ENCODE measurements at regions not wholly inside any gene's neighbourhood (a gene's known extent, or its start where the extent isn't known, plus 50 kb on each side); places are given as distances from the start of the nearest gene placed in this dataset.

- DNase-seq (ENCODE audit: low spot score in 2 of 2): no peak
- no peaks in the 10 kb centered on the region for H3K9me3 ChIP-seq
- peaks cover 15% of the 10 kb centered on the region for H3K27me3 ChIP-seq (ENCODE audit: low read depth)
- no peak overlapping the region for H3K4me3 ChIP-seq
- in situ Hi-C loops (cut with MboI; ENCODE audit: low sequenced_read_pairs): no loop called here
- H3K4me1 ChIP-seq: no peaks in the 10 kb centered on the region
- no peaks in the 10 kb centered on the region for H3K36me3 ChIP-seq (replicated peaks)
These were observed 74.0 kb downstream of the GATA3 start for GRCh38 chr10:8128511-8128910.

- in situ Hi-C loops (cut with MboI; ENCODE audit: low sequenced_read_pairs): no loop called here
- H3K27me3 ChIP-seq (ENCODE audit: low read depth): peaks cover 19% of the 10 kb centered on the region
- H3K4me1 ChIP-seq: no peaks in the 10 kb centered on the region
- H3K9me3 ChIP-seq: no peaks in the 10 kb centered on the region
- H3K4me3 ChIP-seq: no peak overlapping the region
- DNase-seq (ENCODE audit: low spot score in 2 of 2): no peak
- H3K36me3 ChIP-seq (replicated peaks): no peaks in the 10 kb centered on the region
These were observed 75.0 kb downstream of the GATA3 start for GRCh38 chr10:8129438-8129837.

- DNase-seq (ENCODE audit: low spot score in 2 of 2): no peak
- Histone ChIP-seq H3K4me3 (no peak overlapping the region), H3K9me3 (no peaks in the 10 kb centered on the region), H3K36me3 (replicated peaks) (no peaks in the 10 kb centered on the region), H3K4me1 (no peaks in the 10 kb centered on the region), H3K27me3 (ENCODE audit: low read depth) (peaks cover 19% of the 10 kb centered on the region)
- in situ Hi-C loops (cut with MboI; ENCODE audit: low sequenced_read_pairs): no loop called here
These were observed 76.8 kb downstream of the GATA3 start for GRCh38 chr10:8130973-8131911.

- Histone ChIP-seq H3K36me3 (replicated peaks) (no peaks in the 10 kb centered on the region), H3K27me3 (ENCODE audit: low read depth) (peaks cover 19% of the 10 kb centered on the region), H3K4me1 (no peaks in the 10 kb centered on the region), H3K4me3 (no peak overlapping the region), H3K9me3 (no peaks in the 10 kb centered on the region)
- in situ Hi-C loops (cut with MboI; ENCODE audit: low sequenced_read_pairs): no loop called here
- no peak for DNase-seq (ENCODE audit: low spot score in 2 of 2)
These were observed 78.7 kb downstream of the GATA3 start for GRCh38 chr10:8133146-8133545.

GRCh38 chr10:8136736-8137135 is 82.2 kb downstream of the GATA3 start:
- H3K27me3 ChIP-seq (ENCODE audit: low read depth): peaks cover 18% of the 10 kb centered on the region
- in situ Hi-C loops (cut with MboI; ENCODE audit: low sequenced_read_pairs): no loop called here
- no peaks in the 10 kb centered on the region for H3K36me3 ChIP-seq (replicated peaks)
- DNase-seq (ENCODE audit: low spot score in 2 of 2): no peak
- no peak overlapping the region for H3K4me3 ChIP-seq
- H3K4me1 ChIP-seq: no peaks in the 10 kb centered on the region
- no peaks in the 10 kb centered on the region for H3K9me3 ChIP-seq

- Histone ChIP-seq H3K9me3 (no peaks in the 10 kb centered on the region), H3K4me3 (no peak overlapping the region), H3K36me3 (replicated peaks) (no peaks in the 10 kb centered on the region), H3K4me1 (no peaks in the 10 kb centered on the region), H3K27me3 (ENCODE audit: low read depth) (peaks cover 13% of the 10 kb centered on the region)
- no peak for DNase-seq (ENCODE audit: low spot score in 2 of 2)
- in situ Hi-C loops (cut with MboI; ENCODE audit: low sequenced_read_pairs): no loop called here
These were observed 82.8 kb downstream of the GATA3 start for GRCh38 chr10:8137272-8137681.

- in situ Hi-C loops (cut with MboI; ENCODE audit: low sequenced_read_pairs): no loop called here
- Histone ChIP-seq H3K9me3 (no peaks in the 10 kb centered on the region; the same call in 1 of the 2 replicates), H3K4me1 (no peaks in the 10 kb centered on the region), H3K4me3 (no peak overlapping the region), H3K36me3 (replicated peaks) (no peaks in the 10 kb centered on the region), H3K27me3 (ENCODE audit: low read depth) (peaks cover 11% of the 10 kb centered on the region)
- DNase-seq (ENCODE audit: low spot score in 2 of 2): no peak
These were observed 83.2 kb downstream of the GATA3 start for GRCh38 chr10:8137726-8138125.

GRCh38 chr10:8138471-8138870 is 84.0 kb downstream of the GATA3 start:
- no peak overlapping the region for H3K4me3 ChIP-seq
- no peaks in the 10 kb centered on the region; the same call in 1 of the 2 replicates for H3K9me3 ChIP-seq
- H3K27me3 ChIP-seq (ENCODE audit: low read depth): peaks cover 4% of the 10 kb centered on the region
- H3K36me3 ChIP-seq (replicated peaks): no peaks in the 10 kb centered on the region
- DNase-seq (ENCODE audit: low spot score in 2 of 2): no peak
- in situ Hi-C loops (cut with MboI; ENCODE audit: low sequenced_read_pairs): no loop called here
- no peaks in the 10 kb centered on the region for H3K4me1 ChIP-seq

- DNase-seq (ENCODE audit: low spot score in 2 of 2): no peak
- Histone ChIP-seq H3K36me3 (replicated peaks) (no peaks in the 10 kb centered on the region), H3K4me1 (no peaks in the 10 kb centered on the region), H3K27me3 (ENCODE audit: low read depth) (no peaks in the 10 kb centered on the region), H3K9me3 (no peaks in the 10 kb centered on the region; the same call in 1 of the 2 replicates), H3K4me3 (no peak overlapping the region)
- in situ Hi-C loops (cut with MboI; ENCODE audit: low sequenced_read_pairs): no loop called here
These were observed 90.0 kb downstream of the GATA3 start for GRCh38 chr10:8144496-8144895.

- DNase-seq (ENCODE audit: low spot score in 2 of 2): no peak
- in situ Hi-C loops (cut with MboI; ENCODE audit: low sequenced_read_pairs): no loop called here
- H3K4me1 ChIP-seq: no peaks in the 10 kb centered on the region
- H3K9me3 ChIP-seq: no peaks in the 10 kb centered on the region; the same call in 1 of the 2 replicates
- no peaks in the 10 kb centered on the region for H3K36me3 ChIP-seq (replicated peaks)
- H3K4me3 ChIP-seq: no peak overlapping the region
- H3K27me3 ChIP-seq (ENCODE audit: low read depth): no peaks in the 10 kb centered on the region
These were observed 92.2 kb downstream of the GATA3 start for GRCh38 chr10:8146650-8147049.

- H3K9me3 ChIP-seq: no peaks in the 10 kb centered on the region
- no peak for DNase-seq (ENCODE audit: low spot score in 2 of 2)
- H3K4me3 ChIP-seq: no peak overlapping the region
- in situ Hi-C loops (cut with MboI; ENCODE audit: low sequenced_read_pairs): no loop called here
- no peaks in the 10 kb centered on the region for H3K27me3 ChIP-seq (ENCODE audit: low read depth)
- H3K36me3 ChIP-seq (replicated peaks): no peaks in the 10 kb centered on the region
- H3K4me1 ChIP-seq: no peaks in the 10 kb centered on the region
These were observed 95.5 kb downstream of the GATA3 start for GRCh38 chr10:8149991-8150390.

- Histone ChIP-seq H3K9me3 (no peaks in the 10 kb centered on the region), H3K27me3 (ENCODE audit: low read depth) (no peaks in the 10 kb centered on the region), H3K4me3 (no peak overlapping the region), H3K36me3 (replicated peaks) (no peaks in the 10 kb centered on the region), H3K4me1 (no peaks in the 10 kb centered on the region)
- in situ Hi-C loops (cut with MboI; ENCODE audit: low sequenced_read_pairs): no loop called here
- DNase-seq (ENCODE audit: low spot score in 2 of 2): no peak
These were observed 96.0 kb downstream of the GATA3 start for GRCh38 chr10:8150401-8150905.

GRCh38 chr10:8151086-8151485 is 96.6 kb downstream of the GATA3 start:
- Histone ChIP-seq H3K4me1 (no peaks in the 10 kb centered on the region), H3K27me3 (ENCODE audit: low read depth) (no peaks in the 10 kb centered on the region), H3K36me3 (replicated peaks) (no peaks in the 10 kb centered on the region), H3K9me3 (no peaks in the 10 kb centered on the region), H3K4me3 (no peak overlapping the region)
- no peak for DNase-seq (ENCODE audit: low spot score in 2 of 2)
- in situ Hi-C loops (cut with MboI; ENCODE audit: low sequenced_read_pairs): no loop called here

- no peaks in the 10 kb centered on the region for H3K27me3 ChIP-seq (ENCODE audit: low read depth)
- DNase-seq (ENCODE audit: low spot score in 2 of 2): no peak
- H3K4me1 ChIP-seq: no peaks in the 10 kb centered on the region
- in situ Hi-C loops (cut with MboI; ENCODE audit: low sequenced_read_pairs): no loop called here
- no peaks in the 10 kb centered on the region for H3K9me3 ChIP-seq
- H3K4me3 ChIP-seq: no peak overlapping the region
- H3K36me3 ChIP-seq (replicated peaks): no peaks in the 10 kb centered on the region
These were observed 102.4 kb downstream of the GATA3 start for GRCh38 chr10:8156918-8157317.

All from HAP-1 (cell line).